M059J (cell line): ENCODE measurements at regions not wholly inside any gene's neighbourhood (a gene's known extent, or its start where the extent isn't known, plus 50 kb on each side); places are given as distances from the start of the nearest gene placed in this dataset.

Source experiments
- DNase-seq: peaks from one replicate; pipeline ENCODE4 v3.0.0-alpha.2; 2012; ENCODE audit warnings: low read depth

GRCh38 chr11:97430877-97431276, 1041.1 kb downstream of the JRKL start:
- no peak for DNase-seq

- no peak for DNase-seq
These were observed 1043.1 kb downstream of the JRKL start for GRCh38 chr11:97432926-97433325.

GRCh38 chr11:97445561-97445960, 1055.7 kb downstream of the JRKL start:
- no peak for DNase-seq

GRCh38 chr11:97451441-97451840, 1061.6 kb downstream of the JRKL start:
- DNase-seq = no peak

GRCh38 chr11:97454988-97455387, 1065.2 kb downstream of the JRKL start:
- peak; percentile 45 for DNase-seq

GRCh38 chr11:97460091-97460490, 1070.3 kb downstream of the JRKL start:
- DNase-seq = no peak

- no peak for DNase-seq
These were observed 1071.4 kb downstream of the JRKL start for GRCh38 chr11:97461044-97461880.

GRCh38 chr11:97461934-97462333, 1072.1 kb downstream of the JRKL start:
- DNase-seq = no peak

- no peak for DNase-seq
These were observed 1074.1 kb downstream of the JRKL start for GRCh38 chr11:97463891-97464290.

- DNase-seq = no peak
These were observed 1081.7 kb downstream of the JRKL start for GRCh38 chr11:97471480-97471879.

GRCh38 chr11:97487387-97487786, 1097.6 kb downstream of the JRKL start:
- DNase-seq = no peak

GRCh38 chr11:97498891-97499290, 1109.1 kb downstream of the JRKL start:
- DNase-seq = no peak

GRCh38 chr11:97502201-97502600, 1112.4 kb downstream of the JRKL start:
- peak; percentile 51 for DNase-seq

- DNase-seq = peak; percentile 3
These were observed 1116.4 kb downstream of the JRKL start for GRCh38 chr11:97506076-97506759.

- DNase-seq = no peak
These were observed 1124.6 kb downstream of the JRKL start for GRCh38 chr11:97514446-97514845.

- DNase-seq = no peak
These were observed 1126.9 kb downstream of the JRKL start for GRCh38 chr11:97516688-97517087.

GRCh38 chr11:97525273-97525672, 1135.5 kb downstream of the JRKL start:
- no peak for DNase-seq

- no peak for DNase-seq
These were observed 1147.8 kb downstream of the JRKL start for GRCh38 chr11:97537407-97538150.

- DNase-seq = no peak
These were observed 1154.6 kb downstream of the JRKL start for GRCh38 chr11:97544431-97544830.

GRCh38 chr11:97548280-97548679, 1158.5 kb downstream of the JRKL start:
- no peak for DNase-seq

- peak; percentile 9 for DNase-seq
These were observed 1167.6 kb downstream of the JRKL start for GRCh38 chr11:97557399-97557798.

- DNase-seq = peak; percentile 22
These were observed 1178.0 kb downstream of the JRKL start for GRCh38 chr11:97567801-97568200.

GRCh38 chr11:97570636-97571035, 1180.8 kb downstream of the JRKL start:
- DNase-seq = no peak
